Endodermal cell (in vitro differentiated cells): ENCODE measurements at regions not wholly inside any gene's neighbourhood (a gene's known extent, or its start where the extent isn't known, plus 50 kb on each side); places are given as distances from the start of the nearest gene placed in this dataset.
A peak's percentile ranks its signal among the peaks of the same experiment; 100 is the strongest.

ENCODE experiments used
- DNase-seq: peaks from one replicate; pipeline ENCODE4 v3.0.0-alpha.2; 2017
- H3K27ac ChIP-seq: 2 replicates; pipeline ENCODE4 v1.5.1; 2013; ENCODE audit warnings: mild to moderate bottlenecking, low read depth, low read length, moderate library complexity
- H3K27me3 ChIP-seq: 2 replicates; pipeline ENCODE4 v1.6.1; 2013; ENCODE audit warnings: mild to moderate bottlenecking, low read length, moderate library complexity; ENCODE audit not compliant: insufficient read depth, control insufficient read depth, poor library complexity, severe bottlenecking
- H3K36me3 ChIP-seq: 2 replicates; pipeline ENCODE4 v1.7.0; 2013; ENCODE audit warnings: mild to moderate bottlenecking, low read length, moderate library complexity; ENCODE audit not compliant: control insufficient read depth, insufficient read depth
- H3K4me1 ChIP-seq: one replicate; pipeline ENCODE4 v1.7.0; 2013; ENCODE audit warnings: low read length; ENCODE audit not compliant: control insufficient read depth, insufficient read depth
- H3K4me3 ChIP-seq: 2 replicates; pipeline ENCODE4 v1.5.1; 2013; ENCODE audit warnings: mild to moderate bottlenecking, low read length, moderate library complexity
- H3K9ac ChIP-seq: 2 replicates; pipeline ENCODE4 v1.6.1; 2013; ENCODE audit warnings: mild to moderate bottlenecking, low read length, moderate library complexity; ENCODE audit not compliant: poor library complexity, severe bottlenecking; ENCODE audit errors: extremely low read depth
- H3K9me3 ChIP-seq: 2 replicates; pipeline ENCODE4 v1.6.1; 2013; ENCODE audit warnings: mild to moderate bottlenecking, low read length, moderate library complexity; ENCODE audit not compliant: control insufficient read depth
- H3K27ac Mint-ChIP-seq: 2 replicates; pipeline ENCODE4 v1.8.0; 2020; ENCODE audit warnings: mixed read lengths
- H3K27me3 Mint-ChIP-seq: 2 replicates; pipeline ENCODE4 v1.8.0; 2021; ENCODE audit warnings: mild to moderate bottlenecking, mixed read lengths; ENCODE audit not compliant: insufficient read depth
- H3K36me3 Mint-ChIP-seq: 2 replicates; pipeline ENCODE4 v1.8.0; 2020; ENCODE audit warnings: low read depth, mixed read lengths
- H3K4me1 Mint-ChIP-seq: 2 replicates; pipeline ENCODE4 v1.8.0; 2020; ENCODE audit warnings: mixed read lengths
- H3K4me3 Mint-ChIP-seq: 2 replicates; pipeline ENCODE4 v1.8.0; 2020; ENCODE audit warnings: mild to moderate bottlenecking, moderate library complexity, mixed read lengths
- H3K9me3 Mint-ChIP-seq: 2 replicates; pipeline ENCODE4 v1.8.0; 2020; ENCODE audit warnings: mild to moderate bottlenecking, mixed read lengths
- WGBS, 2 experiments: methylation state at CpG; one replicate each; pipeline versions ENCODE4 v1.1.5 to v1.1.7; 2013; ENCODE audit warnings: missing lambda C conversion rate in 2 of 2, mixed read lengths in 1 of 2; ENCODE audit not compliant: insufficient coverage in 1 of 2, insufficient read length in 1 of 2; 5-methylcytosine and 5-hydroxymethylcytosine counted together
- TF ChIP-seq, protein P1 (sequence below): fragments of 200-600 bp; sonication (generic); conservative IDR thresholded peaks from 2 replicates; pipeline ENCODE4 v1.5.0; 2021; ENCODE audit warnings: antibody characterized with exemption, mild to moderate bottlenecking

GRCh38 chr19:28224441-28224840, 988.5 kb downstream of the UQCRFS1 start:
- Mint-ChIP-seq H3K36me3 (no peaks in the 10 kb centered on the region), H3K27me3 (peaks cover 3% of the 10 kb centered on the region), H3K4me3 (no peak overlapping the region), H3K4me1 (peaks cover 39% of the 10 kb centered on the region), H3K9me3 (no peaks in the 10 kb centered on the region), H3K27ac (no peak overlapping the region)
- no peaks in the 10 kb centered on the region for H3K9me3 ChIP-seq
- H3K9ac ChIP-seq = no peak overlapping the region
- peaks cover 20% of the 10 kb centered on the region for H3K4me1 ChIP-seq
- no peaks in the 10 kb centered on the region for H3K27me3 ChIP-seq
- no peak overlapping the region for H3K4me3 ChIP-seq
- H3K36me3 ChIP-seq = no peaks in the 10 kb centered on the region
- 90 to 93% methylated on average over 4 to 10 of the region's 10 CpGs for WGBS, 2 experiments
- no peak for DNase-seq
- TF ChIP-seq, protein P1, sequence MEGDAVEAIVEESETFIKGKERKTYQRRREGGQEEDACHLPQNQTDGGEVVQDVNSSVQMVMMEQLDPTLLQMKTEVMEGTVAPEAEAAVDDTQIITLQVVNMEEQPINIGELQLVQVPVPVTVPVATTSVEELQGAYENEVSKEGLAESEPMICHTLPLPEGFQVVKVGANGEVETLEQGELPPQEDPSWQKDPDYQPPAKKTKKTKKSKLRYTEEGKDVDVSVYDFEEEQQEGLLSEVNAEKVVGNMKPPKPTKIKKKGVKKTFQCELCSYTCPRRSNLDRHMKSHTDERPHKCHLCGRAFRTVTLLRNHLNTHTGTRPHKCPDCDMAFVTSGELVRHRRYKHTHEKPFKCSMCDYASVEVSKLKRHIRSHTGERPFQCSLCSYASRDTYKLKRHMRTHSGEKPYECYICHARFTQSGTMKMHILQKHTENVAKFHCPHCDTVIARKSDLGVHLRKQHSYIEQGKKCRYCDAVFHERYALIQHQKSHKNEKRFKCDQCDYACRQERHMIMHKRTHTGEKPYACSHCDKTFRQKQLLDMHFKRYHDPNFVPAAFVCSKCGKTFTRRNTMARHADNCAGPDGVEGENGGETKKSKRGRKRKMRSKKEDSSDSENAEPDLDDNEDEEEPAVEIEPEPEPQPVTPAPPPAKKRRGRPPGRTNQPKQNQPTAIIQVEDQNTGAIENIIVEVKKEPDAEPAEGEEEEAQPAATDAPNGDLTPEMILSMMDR = no peak
- no peak overlapping the region for H3K27ac ChIP-seq

DNA sequence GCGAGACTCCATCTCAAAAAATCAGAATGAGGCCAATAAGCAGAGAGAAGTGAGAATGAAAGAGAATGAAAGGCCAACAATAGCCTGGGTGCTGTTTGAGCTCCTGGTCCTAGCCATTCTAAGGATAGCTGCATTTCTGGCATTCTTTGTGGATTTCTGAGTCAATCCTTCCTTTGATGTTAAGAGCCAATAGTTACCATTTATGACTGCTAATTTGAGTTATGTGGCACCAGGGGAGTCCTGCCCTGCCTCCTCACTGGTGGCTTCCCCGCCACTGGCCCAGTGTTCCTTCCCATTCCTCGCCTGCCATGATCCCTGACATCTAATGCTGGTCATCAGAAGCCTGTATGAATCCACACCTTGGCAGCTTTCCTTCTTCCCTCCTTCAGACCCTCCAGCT, 991.2 kb downstream of the UQCRFS1 start:
- Mint-ChIP-seq H3K4me1 (peaks cover 34% of the 10 kb centered on the region), H3K36me3 (no peaks in the 10 kb centered on the region), H3K4me3 (no peak overlapping the region), H3K27ac (no peak overlapping the region), H3K9me3 (no peaks in the 10 kb centered on the region), H3K27me3 (peaks cover 3% of the 10 kb centered on the region)
- H3K4me1 ChIP-seq = peaks cover 16% of the 10 kb centered on the region
- no peaks in the 10 kb centered on the region for H3K36me3 ChIP-seq
- WGBS, 2 experiments = 83 to 92% methylated on average over 2 to 3 of the region's 3 CpGs
- H3K9ac ChIP-seq = no peak overlapping the region
- no peaks in the 10 kb centered on the region for H3K9me3 ChIP-seq
- no peak overlapping the region for H3K27ac ChIP-seq
- DNase-seq = peak; percentile 57
- TF ChIP-seq, protein P1 = no peak
- H3K4me3 ChIP-seq = no peak overlapping the region
- no peaks in the 10 kb centered on the region for H3K27me3 ChIP-seq

- 69 to 82% methylated on average over 4 to 5 of the region's 5 CpGs for WGBS, 2 experiments
- Mint-ChIP-seq H3K27ac (no peak overlapping the region), H3K36me3 (no peaks in the 10 kb centered on the region), H3K9me3 (no peaks in the 10 kb centered on the region), H3K27me3 (peaks cover 3% of the 10 kb centered on the region), H3K4me1 (peaks cover 34% of the 10 kb centered on the region), H3K4me3 (no peak overlapping the region)
- Histone ChIP-seq H3K4me1 (peaks cover 5% of the 10 kb centered on the region), H3K36me3 (no peaks in the 10 kb centered on the region), H3K4me3 (no peak overlapping the region), H3K9me3 (no peaks in the 10 kb centered on the region), H3K9ac (no peak overlapping the region), H3K27me3 (no peaks in the 10 kb centered on the region), H3K27ac (no peak overlapping the region)
- no peak for DNase-seq
- TF ChIP-seq, protein P1 = no peak
These were observed 994.2 kb downstream of the UQCRFS1 start for GRCh38 chr19:28218728-28219127.
